HG02852 (cell line): ENCODE measurements at regions not wholly inside any gene's neighbourhood (a gene's known extent, or its start where the extent isn't known, plus 50 kb on each side); places are given as distances from the start of the nearest gene placed in this dataset.

Experiments
- ATAC-seq: cut with Tn5 transposase; IDR thresholded peaks from one replicate; pipeline ENCODE4 v1.9.1; 2021; ENCODE audit warnings: mild to moderate bottlenecking, moderate library complexity; ENCODE audit not compliant: unreplicated experiment

DNA sequence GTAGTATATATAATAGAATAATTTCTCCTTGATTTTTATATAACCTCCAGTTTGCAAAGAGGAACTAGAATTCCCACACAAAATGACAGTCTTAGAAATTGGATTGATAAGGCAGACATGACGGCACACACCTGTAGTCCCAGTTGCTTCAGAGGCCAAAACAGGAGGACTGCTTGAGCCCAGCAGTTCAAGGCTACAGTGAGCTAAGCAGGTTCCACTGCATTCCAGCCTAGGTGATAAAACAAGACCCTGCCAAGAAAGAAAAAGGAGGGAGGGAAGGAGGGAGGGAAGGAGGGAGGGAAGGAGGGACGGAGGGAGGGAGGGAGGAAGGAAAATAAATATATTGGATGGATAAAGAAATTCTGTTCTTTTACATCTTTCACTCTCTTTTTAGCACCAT lies 77.6 kb upstream of the SASH1 start:
- ATAC-seq: no peak

DNA sequence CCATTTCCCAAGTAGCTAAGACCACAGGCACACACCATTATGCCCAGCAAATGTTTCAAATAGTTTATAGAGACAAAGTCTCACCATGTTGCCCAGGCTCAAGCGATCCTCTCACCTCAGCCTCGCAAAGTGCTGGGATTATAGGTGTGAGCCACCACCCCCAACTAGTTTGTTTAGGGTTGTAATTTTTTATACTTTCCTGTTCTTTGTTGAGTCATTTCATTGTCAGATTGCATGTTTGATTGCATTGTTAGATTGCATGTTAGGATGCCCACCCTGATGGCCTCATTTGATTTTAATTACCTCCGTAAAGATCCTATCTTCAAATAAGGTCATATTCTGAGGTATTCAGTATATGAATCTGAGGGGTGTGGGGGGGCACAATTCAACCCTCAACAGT lies 73.3 kb upstream of the SASH1 start:
- no peak for ATAC-seq

DNA sequence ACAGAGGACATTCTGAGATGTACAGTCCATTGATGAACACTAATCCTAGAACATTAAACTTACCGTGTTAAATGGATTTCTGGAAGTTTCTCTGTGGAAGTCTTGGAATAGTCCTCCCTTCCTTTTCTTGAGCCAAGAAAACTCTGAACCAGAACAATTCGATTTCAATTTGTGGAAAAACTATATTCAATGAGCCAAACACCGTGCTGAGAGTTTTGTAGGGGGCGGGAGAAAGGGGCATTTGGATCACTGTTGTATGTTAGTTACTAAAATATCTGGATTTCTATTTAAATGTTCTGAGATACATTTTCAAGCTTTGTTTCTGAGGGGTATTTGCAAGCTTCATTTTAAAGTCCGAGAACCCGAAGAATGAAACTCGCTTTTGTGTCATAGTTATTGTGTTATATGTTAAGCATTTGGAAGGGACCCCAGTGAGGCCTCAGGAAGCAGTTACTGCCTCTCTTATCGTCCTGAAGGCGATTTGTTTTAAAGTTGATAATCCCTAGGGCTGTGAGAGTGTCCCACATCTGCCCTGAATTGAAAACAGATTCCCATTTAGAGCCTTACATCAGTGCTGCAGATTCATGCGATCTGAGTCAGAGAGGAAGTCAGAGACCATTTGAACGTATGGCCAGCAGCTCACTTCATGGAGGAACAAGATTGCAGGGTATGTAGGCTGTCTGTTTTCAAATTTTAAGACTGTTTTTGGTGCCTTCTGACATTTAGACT lies 70.8 kb upstream of the SASH1 start:
- ATAC-seq: no peak

DNA sequence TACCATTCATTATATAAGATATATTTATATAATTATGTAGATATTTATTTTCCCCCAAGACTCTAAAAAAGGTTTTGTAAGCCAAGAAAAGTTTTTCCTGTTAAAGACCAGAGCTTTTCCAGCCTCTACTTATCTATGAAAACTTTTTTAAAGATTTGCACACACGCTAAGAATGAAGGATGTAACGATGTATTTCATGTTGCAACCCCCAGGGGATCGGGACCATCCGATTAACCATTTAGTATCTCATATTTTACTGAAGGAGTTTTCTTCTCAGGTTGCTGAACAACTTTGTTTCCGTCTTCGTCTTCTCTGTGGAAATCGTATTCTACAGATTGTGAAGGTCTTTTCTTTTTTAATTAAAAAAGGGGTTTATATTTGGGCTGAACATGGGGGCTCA lies 70.0 kb upstream of the SASH1 start:
- ATAC-seq: no peak

DNA sequence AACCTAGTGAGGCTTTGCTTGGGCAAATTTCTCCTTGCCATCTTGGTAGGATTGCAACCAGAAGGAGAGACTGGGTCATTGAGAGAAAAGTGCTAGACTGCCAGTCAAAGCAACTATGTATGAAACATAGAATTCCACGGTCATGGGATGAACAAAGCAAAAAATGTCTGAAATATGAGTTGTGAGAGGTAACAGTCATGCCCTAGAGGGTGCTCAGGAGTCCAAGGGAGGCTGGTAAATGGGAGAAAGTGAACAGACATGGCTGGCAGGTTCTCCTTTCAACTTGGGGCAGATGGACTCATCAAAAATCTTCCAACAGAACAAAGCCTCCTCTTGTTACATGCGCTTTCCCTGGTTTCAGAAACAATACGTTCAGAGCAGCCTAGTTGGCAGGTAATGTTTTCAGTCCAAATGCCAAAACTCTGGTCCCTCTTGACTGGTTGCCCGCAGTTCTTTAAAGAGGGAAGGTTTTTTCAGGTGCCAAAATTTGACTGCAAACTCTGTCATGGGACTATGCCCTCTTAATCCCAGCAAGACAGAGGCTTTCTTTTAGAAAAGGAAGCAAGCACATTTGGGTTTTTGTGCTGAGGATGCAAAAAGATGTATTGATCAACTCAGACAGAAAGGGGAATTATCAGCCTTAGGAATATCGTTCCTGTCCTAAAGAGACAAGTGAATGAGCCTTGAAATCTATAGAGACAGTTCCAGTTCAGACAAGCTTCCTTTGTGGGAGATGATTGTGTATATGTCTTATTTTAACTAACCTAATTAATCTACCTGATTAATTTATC lies 68.5 kb upstream of the SASH1 start:
- no peak for ATAC-seq

DNA sequence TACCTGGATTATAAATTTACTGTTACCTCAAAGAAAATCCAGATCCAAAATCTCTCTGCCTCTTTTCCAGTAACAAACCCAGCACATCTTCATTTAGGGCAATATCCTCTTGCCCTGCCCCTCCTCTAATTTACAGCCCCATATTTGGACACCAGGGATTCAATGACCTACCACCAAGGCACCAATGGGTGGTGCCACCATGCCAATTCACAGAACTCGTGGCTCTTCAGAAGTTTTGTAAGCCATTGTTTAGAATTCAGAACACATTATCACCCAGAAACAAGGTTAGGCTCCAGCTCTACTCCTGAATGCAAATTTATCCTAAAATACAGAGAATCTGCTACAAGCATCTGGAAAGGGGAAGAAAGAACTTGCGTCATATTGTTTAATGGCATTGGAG lies 67.8 kb upstream of the SASH1 start:
- no peak for ATAC-seq

DNA sequence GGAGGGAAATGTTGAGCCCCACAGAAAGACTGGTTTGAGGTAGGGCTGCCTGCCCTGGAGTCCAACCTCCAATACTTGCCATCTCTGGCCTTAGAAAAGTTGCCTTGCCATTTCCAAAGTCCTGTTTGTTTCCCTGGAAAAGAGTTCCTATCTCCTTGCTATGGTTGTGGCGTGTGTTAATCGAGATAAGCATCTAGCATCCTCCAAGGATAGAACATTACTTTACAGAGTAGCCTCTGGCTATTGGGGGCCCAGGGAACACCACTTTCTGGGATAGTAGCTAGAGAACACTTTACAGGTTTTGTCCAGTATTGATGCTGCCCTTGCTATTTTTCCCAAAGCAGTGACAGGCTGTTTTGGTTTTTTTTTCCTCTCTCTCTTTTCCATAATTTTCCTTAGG lies 57.4 kb upstream of the SASH1 start:
- no peak for ATAC-seq

DNA sequence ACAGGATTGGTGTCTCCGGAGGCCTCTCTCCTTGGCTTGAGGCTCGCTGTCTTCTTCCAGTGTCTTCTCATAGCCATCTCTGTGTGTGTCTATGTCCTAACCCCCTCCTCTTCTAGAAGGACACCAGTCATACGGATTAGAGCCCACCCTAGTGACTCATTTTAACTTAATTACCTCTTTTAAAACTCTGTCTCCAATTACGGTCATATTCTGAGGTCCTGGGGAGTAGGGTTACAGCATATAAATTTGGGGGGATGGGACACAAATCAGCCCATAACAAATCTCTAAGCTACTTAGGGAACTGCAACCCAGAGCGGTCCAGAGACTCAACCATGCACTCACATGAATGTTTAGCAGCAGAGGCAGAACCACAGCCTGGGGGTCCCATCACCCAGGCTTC lies 56.1 kb upstream of the SASH1 start:
- no peak for ATAC-seq

DNA sequence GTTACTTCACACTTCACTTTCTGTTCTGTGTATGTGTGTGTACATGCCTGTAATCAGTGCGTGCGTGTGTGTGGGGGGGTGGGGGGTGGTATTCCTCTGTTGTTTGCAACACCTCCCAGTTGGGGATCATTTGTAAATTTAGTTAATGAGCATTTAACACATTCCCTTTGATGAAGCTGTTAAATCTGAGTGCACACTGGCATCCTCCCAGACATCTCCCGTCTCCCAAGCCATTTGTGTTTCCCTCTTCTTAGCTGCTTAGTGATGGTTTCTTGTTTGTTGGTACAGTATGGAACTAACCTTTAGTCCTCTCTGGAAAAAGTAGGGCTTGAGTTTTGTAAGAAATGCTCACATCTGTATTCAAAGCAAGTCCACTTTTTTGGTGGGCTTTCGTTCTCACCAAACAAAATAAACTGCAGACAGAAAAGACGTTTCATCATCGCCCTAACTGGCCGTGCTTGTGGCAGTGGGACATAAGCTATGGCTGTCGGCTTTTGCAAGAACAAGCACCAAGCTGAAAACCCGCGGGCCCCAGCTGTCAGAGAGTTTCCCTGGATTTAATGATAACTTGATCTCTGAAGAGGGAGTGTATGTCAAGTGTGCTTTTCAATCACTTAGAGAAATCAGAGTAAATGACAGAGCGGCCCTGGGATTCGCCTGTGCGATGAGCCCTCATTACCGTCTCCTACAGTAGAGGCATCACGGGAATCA lies 54.9 kb upstream of the SASH1 start:
- no peak for ATAC-seq

DNA sequence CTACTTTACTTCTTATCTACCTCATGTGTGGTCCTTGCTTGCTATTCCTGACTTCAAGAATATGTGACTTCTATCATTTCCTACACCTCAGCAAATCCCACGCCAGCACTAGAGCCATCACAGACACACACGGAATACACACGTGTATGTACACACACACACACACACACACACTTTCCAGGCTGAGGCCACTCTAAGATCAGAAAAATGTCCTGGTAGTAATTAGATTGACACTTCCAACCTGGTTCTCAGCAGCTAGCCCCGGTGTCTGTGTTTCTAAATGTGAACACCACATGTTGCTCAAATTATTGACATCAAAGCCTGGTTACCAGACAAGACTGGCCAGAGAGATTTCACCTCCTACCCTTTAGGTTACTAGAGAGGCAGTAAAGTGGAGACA lies 54.1 kb upstream of the SASH1 start:
- ATAC-seq: no peak

DNA sequence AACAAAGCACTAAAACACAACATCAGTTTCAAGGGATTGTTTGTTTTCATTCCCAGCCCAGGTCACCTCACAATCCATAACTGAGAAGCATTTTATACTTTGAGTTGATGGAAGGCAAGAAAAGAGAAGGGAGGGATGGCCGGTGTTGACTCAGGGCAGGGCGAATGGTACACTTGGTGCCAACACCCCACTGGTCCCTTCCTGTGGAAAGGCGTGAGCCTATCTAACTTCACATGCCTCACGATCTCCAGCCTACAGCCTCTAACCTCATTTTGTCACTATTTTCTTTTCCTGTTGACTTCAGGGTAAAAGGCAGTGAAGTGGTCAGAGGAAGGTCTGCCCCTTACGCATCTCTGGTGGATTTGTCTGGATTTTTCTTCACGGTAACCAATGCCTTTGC lies 53.5 kb upstream of the SASH1 start:
- no peak for ATAC-seq

DNA sequence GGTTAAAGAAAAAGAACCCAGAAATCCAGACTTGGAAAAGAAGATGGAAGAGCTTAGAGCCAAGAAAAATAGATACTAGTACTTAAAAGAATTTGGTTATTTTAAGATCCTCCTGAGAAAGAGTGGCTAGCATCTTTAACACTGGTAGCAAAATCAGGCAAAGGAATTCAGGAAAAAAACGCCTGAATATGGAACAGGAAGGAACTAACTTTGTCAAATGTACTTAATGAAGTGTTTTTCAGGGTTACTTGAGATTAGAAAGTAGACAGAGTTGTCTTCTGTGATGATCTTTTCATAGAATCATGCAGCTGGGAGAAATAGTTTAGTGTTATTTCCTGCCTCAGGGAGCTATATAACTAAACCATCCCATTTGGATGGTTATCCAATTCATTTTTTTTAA lies 50.8 kb upstream of the SASH1 start:
- no peak for ATAC-seq
